Caki2 (cell line): ENCODE measurements at regions not wholly inside any gene's neighbourhood (a gene's known extent, or its start where the extent isn't known, plus 50 kb on each side); places are given as distances from the start of the nearest gene placed in this dataset.
"Not testable (repeated sequence)": the region's sequence is repeated elsewhere in the genome, so short reads cannot be mapped to it uniquely, and the experiment has no call there.

Experiments used
- DNase-seq: peaks from one replicate; pipeline ENCODE4 v3.0.0-alpha.2; 2015; ENCODE audit warnings: low read depth
- in situ Hi-C: cut with HindIII; loops from 2 replicates; pipeline ENCODE4 v1.10.0; 2016; ENCODE audit warnings: low sequenced_read_pairs, low pct_unique_long_range_greater_than_20kb, mixed read lengths

GRCh38 chr11:134719940-134720690 is 308.1 kb upstream of the B3GAT1 start:
- DNase-seq, in situ Hi-C loops: not testable (repeated sequence)

- no peak for DNase-seq
- in situ Hi-C loops, result no loop called here
Observed at GRCh38 chr11:134719397-134719796, 307.4 kb upstream of the B3GAT1 start.

- in situ Hi-C loops, result no loop called here
- no peak for DNase-seq
Observed at GRCh38 chr11:134716582-134716981, 304.5 kb upstream of the B3GAT1 start.

- in situ Hi-C loops, result no loop called here
- DNase-seq, result no peak
Observed at GRCh38 chr11:134714021-134714656, 302.1 kb upstream of the B3GAT1 start.

- in situ Hi-C loops, result no loop called here
- DNase-seq, result no peak
Observed at GRCh38 chr11:134712228-134713145, 300.4 kb upstream of the B3GAT1 start.

GRCh38 chr11:134711588-134711987 is 299.5 kb upstream of the B3GAT1 start:
- in situ Hi-C loops, result no loop called here

GRCh38 chr11:134710861-134711407 is 298.9 kb upstream of the B3GAT1 start:
- in situ Hi-C loops, result no loop called here
- no peak for DNase-seq

More at GRCh38 chr11:134711588-134711987, 299.5 kb upstream of the B3GAT1 start:
- DNase-seq, result no peak

GRCh38 chr11:134705858-134706257 is 293.8 kb upstream of the B3GAT1 start:
- in situ Hi-C loops, result no loop called here
- DNase-seq, result no peak

- in situ Hi-C loops, result no loop called here
- no peak for DNase-seq
Observed at GRCh38 chr11:134702827-134703226, 290.8 kb upstream of the B3GAT1 start.

GRCh38 chr11:134701564-134702165 is 289.6 kb upstream of the B3GAT1 start:
- in situ Hi-C loops, result no loop called here
- no peak for DNase-seq

- in situ Hi-C loops, result no loop called here
- no peak for DNase-seq
Observed at GRCh38 chr11:134700101-134700640, 288.1 kb upstream of the B3GAT1 start.

GRCh38 chr11:134696455-134696854 is 284.4 kb upstream of the B3GAT1 start:
- no peak for DNase-seq
- in situ Hi-C loops, result no loop called here

- DNase-seq, result peak; percentile 56
Observed at GRCh38 chr11:134691985-134692384, 279.9 kb upstream of the B3GAT1 start.

GRCh38 chr11:134691295-134691873 is 279.3 kb upstream of the B3GAT1 start:
- in situ Hi-C loops, result no loop called here
- no peak for DNase-seq

More at GRCh38 chr11:134691985-134692384, 279.9 kb upstream of the B3GAT1 start:
- in situ Hi-C loops, result no loop called here

GRCh38 chr11:134689886-134690285 is 277.8 kb upstream of the B3GAT1 start:
- in situ Hi-C loops, result no loop called here
- DNase-seq, result no peak

GRCh38 chr11:134687548-134687947 is 275.5 kb upstream of the B3GAT1 start:
- in situ Hi-C loops, result no loop called here
- DNase-seq, result no peak

GRCh38 chr11:134686460-134687061 is 274.5 kb upstream of the B3GAT1 start:
- no peak for DNase-seq
- in situ Hi-C loops, result no loop called here
